Transverse colon (tissue), 3 donors: ENCODE measurements at regions not wholly inside any gene's neighbourhood (a gene's known extent, or its start where the extent isn't known, plus 50 kb on each side); places are given as distances from the start of the nearest gene placed in this dataset.

Experiments
- CTCF ChIP-seq, 5 experiments: fragments of 200-600 bp in 3 of 5; fragments of 450-650 bp in 2 of 5; sonication (generic) in 3 of 5; IDR thresholded peaks; 1 replicate in 2 of 5; 2 replicates in 3 of 5; pipeline ENCODE4 v1.5.1; 2016 to 2017; ENCODE audit warnings: antibody characterized with exemption in 5 of 5, inconsistent platforms in 3 of 5, mild to moderate bottlenecking in 2 of 5, moderate library complexity in 1 of 5
- POLR2A ChIP-seq: fragments of 450-650 bp; IDR thresholded peaks from one replicate; pipeline ENCODE4 v1.6.1; 2016; ENCODE audit warnings: antibody characterized with exemption, mild to moderate bottlenecking, moderate library complexity

GRCh38 chr20:12833861-12834260 lies 174.9 kb upstream of the SPTLC3 start:
- no peak for TF ChIP-seq CTCF (IDR thresholded peaks at IDR 0.05)
- TF ChIP-seq POLR2A: no peak
